ENCODE measurements at regions not wholly inside any gene's neighbourhood (a gene's known extent, or its start where the extent isn't known, plus 50 kb on each side); places are given as distances from the start of the nearest gene placed in this dataset.

GRCh38 chr12:13576935-13577500, 380.5 kb downstream of the EMP1 start:
- TF ChIP-seq, protein P1, sequence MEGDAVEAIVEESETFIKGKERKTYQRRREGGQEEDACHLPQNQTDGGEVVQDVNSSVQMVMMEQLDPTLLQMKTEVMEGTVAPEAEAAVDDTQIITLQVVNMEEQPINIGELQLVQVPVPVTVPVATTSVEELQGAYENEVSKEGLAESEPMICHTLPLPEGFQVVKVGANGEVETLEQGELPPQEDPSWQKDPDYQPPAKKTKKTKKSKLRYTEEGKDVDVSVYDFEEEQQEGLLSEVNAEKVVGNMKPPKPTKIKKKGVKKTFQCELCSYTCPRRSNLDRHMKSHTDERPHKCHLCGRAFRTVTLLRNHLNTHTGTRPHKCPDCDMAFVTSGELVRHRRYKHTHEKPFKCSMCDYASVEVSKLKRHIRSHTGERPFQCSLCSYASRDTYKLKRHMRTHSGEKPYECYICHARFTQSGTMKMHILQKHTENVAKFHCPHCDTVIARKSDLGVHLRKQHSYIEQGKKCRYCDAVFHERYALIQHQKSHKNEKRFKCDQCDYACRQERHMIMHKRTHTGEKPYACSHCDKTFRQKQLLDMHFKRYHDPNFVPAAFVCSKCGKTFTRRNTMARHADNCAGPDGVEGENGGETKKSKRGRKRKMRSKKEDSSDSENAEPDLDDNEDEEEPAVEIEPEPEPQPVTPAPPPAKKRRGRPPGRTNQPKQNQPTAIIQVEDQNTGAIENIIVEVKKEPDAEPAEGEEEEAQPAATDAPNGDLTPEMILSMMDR (IDR thresholded peaks at IDR 0.05): no peak
- H3K4me3 ChIP-seq: no peak overlapping the region
- DNase-seq: no peak
- H3K36me3 ChIP-seq: no peaks in the 10 kb centered on the region
- intact Hi-C loops (cut with DNase I): no loop called here
- H3K9me3 ChIP-seq: no peaks in the 10 kb centered on the region
- no peaks in the 10 kb centered on the region for H3K4me1 ChIP-seq
- no peak overlapping the region for H3K27ac ChIP-seq
- no peak for ATAC-seq
- H3K27me3 ChIP-seq: no peaks in the 10 kb centered on the region

DNA sequence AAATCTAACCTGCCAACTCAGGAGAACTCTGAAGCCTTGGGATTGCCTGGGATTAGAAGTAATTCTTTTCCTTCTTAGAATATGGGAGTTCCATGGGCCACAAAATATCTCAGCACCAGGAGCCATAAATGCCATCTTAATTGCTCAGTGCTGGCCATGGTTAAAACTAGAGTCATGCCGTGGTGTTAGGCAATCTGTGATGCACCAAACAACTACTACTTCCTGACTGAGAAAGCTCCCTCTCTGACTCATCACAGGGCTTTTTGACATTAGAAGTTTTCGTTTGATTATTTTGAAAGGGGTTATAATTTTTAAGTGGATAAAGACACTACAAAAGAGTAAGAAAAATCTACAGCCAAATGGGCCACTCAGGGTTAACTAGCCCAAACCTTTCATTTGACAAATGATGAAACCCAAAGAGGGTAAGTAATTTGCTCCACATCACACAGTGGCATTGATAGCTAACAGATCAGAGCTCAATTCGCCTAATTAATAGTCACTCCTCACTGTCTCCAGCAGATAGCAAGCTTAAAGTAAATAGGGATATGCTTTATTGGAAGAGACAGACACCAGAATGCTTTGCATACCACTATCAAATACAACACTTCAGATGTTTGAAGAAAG, 377.3 kb downstream of the EMP1 start:
- Histone ChIP-seq H3K4me1 (no peaks in the 10 kb centered on the region), H3K27ac (no peak overlapping the region), H3K9me3 (no peaks in the 10 kb centered on the region), H3K36me3 (no peaks in the 10 kb centered on the region), H3K4me3 (no peak overlapping the region), H3K27me3 (no peaks in the 10 kb centered on the region)
- no peak for DNase-seq
- TF ChIP-seq, protein P1 (IDR thresholded peaks at IDR 0.05): no peak
- intact Hi-C loops (cut with DNase I): no loop called here
- ATAC-seq: no peak

DNA sequence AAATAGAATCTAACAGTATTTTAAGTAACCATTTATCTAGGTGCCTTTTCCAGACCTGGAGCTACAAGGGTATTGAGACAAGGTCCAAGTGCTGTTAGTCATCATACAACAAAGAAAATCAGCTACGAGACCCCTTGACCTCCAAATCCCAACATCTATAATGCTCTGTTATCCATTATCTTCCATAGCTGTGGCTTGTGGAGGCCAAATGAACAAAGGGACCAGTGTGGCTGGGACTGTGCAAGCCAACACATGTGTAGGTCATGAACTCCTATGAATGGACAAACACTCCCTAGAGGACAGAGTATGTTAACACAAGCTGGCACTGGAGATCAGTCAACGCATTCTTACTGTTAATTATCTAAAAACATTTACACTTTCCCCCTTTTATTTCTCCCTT, 374.5 kb downstream of the EMP1 start:
- Histone ChIP-seq H3K27me3 (no peaks in the 10 kb centered on the region), H3K27ac (no peak overlapping the region), H3K9me3 (no peaks in the 10 kb centered on the region), H3K4me3 (no peak overlapping the region), H3K4me1 (no peaks in the 10 kb centered on the region), H3K36me3 (no peaks in the 10 kb centered on the region)
- ATAC-seq (no peak), DNase-seq (no peak)
- intact Hi-C loops (cut with DNase I): no loop called here
- TF ChIP-seq, protein P1 (IDR thresholded peaks at IDR 0.05): no peak

GRCh38 chr12:13570005-13570694, 373.6 kb downstream of the EMP1 start:
- no peaks in the 10 kb centered on the region for H3K36me3 ChIP-seq
- H3K4me3 ChIP-seq: no peak overlapping the region
- TF ChIP-seq, protein P1 (IDR thresholded peaks at IDR 0.05): no peak
- H3K9me3 ChIP-seq: no peaks in the 10 kb centered on the region
- DNase-seq (no peak), ATAC-seq (no peak)
- no peaks in the 10 kb centered on the region for H3K4me1 ChIP-seq
- intact Hi-C loops (cut with DNase I): no loop called here
- H3K27ac ChIP-seq: no peak overlapping the region
- no peaks in the 10 kb centered on the region for H3K27me3 ChIP-seq

DNA sequence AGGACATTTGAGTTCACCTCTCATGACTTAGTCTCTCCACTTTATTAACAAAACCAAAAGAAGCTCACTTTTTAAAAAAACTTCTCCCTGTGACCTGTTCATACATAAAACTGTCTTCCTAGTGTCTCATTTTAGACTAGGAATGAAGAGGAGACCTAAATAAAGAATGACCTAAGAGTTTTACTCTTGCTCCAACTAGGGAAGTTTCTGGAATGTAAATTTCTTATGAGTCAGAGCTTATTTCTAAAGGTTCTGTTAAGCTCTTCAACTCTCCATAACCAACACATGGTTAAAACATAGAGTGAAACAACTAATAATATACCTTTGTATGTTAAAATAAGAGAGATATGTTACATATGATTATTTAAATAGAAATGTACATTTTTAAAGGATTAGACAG, 369.8 kb downstream of the EMP1 start:
- no peak for ATAC-seq
- Histone ChIP-seq H3K4me1 (no peaks in the 10 kb centered on the region), H3K27me3 (no peaks in the 10 kb centered on the region), H3K27ac (no peak overlapping the region), H3K9me3 (peaks cover 0 to 5% of the 10 kb centered on the region in 2 donors), H3K36me3 (no peaks in the 10 kb centered on the region), H3K4me3 (no peak overlapping the region)
- intact Hi-C loops (cut with DNase I): no loop called here
- DNase-seq: no peak
- TF ChIP-seq, protein P1 (IDR thresholded peaks at IDR 0.05): no peak
